IPS-15b (cell line): ENCODE measurements at regions not wholly inside any gene's neighbourhood (a gene's known extent, or its start where the extent isn't known, plus 50 kb on each side); places are given as distances from the start of the nearest gene placed in this dataset.
"Not testable (repeated sequence)": the region's sequence is repeated elsewhere in the genome, so short reads cannot be mapped to it uniquely, and the experiment has no call there.

ENCODE experiments used
- H3K27me3 ChIP-seq: one replicate; pipeline ENCODE4 v1.6.1; 2013; ENCODE audit warnings: low read length; ENCODE audit not compliant: control insufficient read depth, insufficient read depth
- H3K36me3 ChIP-seq: one replicate; pipeline ENCODE4 v1.6.1; 2013; ENCODE audit warnings: low read length; ENCODE audit not compliant: control insufficient read depth, insufficient read depth
- H3K4me1 ChIP-seq: one replicate; pipeline ENCODE4 v1.6.1; 2013; ENCODE audit warnings: mild to moderate bottlenecking, low read length; ENCODE audit not compliant: control insufficient read depth, insufficient read depth
- H3K4me3 ChIP-seq: one replicate; pipeline ENCODE4 v1.5.1; 2013; ENCODE audit warnings: low read depth, low read length
- H3K9ac ChIP-seq: one replicate; pipeline ENCODE4 v1.6.1; 2013; ENCODE audit warnings: low read depth, mild to moderate bottlenecking, low read length
- H3K9me3 ChIP-seq: one replicate; pipeline ENCODE4 v1.6.1; 2013; ENCODE audit warnings: mild to moderate bottlenecking, low read length; ENCODE audit not compliant: control insufficient read depth, insufficient read depth

DNA sequence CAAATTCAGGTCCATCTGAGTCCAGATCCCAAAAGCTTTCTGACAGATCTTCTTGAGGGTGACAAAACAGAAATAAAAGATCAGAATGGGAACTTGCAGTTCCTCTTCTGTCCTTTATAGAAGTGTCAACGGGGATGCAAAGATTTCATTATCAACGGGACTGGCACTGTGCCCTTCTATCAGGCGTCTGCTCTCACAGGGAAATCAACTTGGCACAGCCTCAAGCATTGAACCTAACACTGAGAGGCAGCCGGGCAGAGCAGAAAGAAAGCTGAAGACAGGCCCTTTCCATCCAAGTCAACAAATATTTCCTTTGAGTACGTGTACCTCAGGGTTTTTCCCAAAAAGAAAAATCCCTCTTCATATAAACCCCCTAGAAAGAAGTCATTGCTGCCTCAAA lies 194.5 kb downstream of the NPIPA8 start:
- not testable (repeated sequence) for H3K27me3 ChIP-seq, H3K9me3 ChIP-seq, H3K4me3 ChIP-seq, H3K4me1 ChIP-seq, H3K36me3 ChIP-seq, H3K9ac ChIP-seq

DNA sequence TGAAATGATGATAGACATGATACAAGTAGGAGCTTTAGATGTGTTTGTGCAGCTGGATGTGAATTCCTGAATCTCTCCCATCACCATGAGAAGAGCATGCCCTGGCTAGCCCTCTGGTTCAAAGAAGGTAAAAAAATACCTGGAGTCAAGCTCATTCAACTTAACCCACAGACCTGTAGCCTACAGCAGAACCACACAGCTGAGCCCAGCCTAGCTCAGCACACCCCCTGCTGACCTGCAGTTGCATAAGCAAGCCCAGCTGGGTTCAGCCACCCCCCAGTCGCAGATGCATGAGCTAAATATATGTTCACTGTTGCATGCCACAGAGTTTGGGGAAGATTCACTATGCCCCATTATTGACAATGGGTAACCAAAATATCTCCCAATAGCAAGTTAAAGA lies 200.2 kb downstream of the NPIPA8 start:
- not testable (repeated sequence) for H3K4me3 ChIP-seq, H3K27me3 ChIP-seq, H3K36me3 ChIP-seq, H3K9ac ChIP-seq, H3K4me1 ChIP-seq, H3K9me3 ChIP-seq

GRCh38 chr16:18135024-18135423 lies 201.5 kb downstream of the NPIPA8 start:
- H3K9me3 ChIP-seq, H3K4me1 ChIP-seq, H3K27me3 ChIP-seq, H3K36me3 ChIP-seq, H3K9ac ChIP-seq, H3K4me3 ChIP-seq: not testable (repeated sequence)

- not testable (repeated sequence) for H3K4me1 ChIP-seq, H3K27me3 ChIP-seq, H3K9me3 ChIP-seq, H3K4me3 ChIP-seq, H3K9ac ChIP-seq, H3K36me3 ChIP-seq
These were observed 204.9 kb downstream of the NPIPA8 start for GRCh38 chr16:18131587-18131986.

DNA sequence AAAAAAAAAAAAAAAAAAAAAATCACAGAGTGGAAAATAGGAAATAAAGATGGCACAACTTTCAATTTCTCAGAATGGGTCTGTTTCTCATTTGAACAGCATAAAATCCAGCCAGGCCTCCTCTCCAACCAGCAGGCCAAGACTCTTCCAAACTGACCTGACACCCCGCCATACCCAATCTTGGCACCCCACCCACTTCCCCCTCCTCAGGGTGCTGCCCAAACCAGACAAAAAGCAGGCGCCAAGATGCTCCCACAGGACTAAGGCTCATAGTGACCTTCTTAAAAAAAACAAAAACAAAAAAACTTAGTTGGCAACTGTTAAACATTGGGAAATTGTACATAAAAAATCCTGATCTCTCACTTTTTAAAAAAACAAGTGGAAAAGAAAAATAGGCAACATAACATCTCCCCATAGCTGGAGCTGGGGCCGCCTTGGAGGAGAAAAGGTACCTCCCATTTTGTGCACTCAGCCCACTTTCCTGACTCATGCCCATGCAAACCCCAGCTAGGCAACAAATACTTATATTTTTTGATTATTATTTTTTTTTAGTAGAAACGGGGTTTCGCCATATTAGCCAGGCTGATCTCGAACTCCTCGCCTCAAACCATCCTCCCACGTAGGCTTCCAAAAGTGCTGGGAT lies 205.9 kb downstream of the NPIPA8 start:
- H3K9me3 ChIP-seq, H3K9ac ChIP-seq, H3K4me1 ChIP-seq, H3K36me3 ChIP-seq, H3K27me3 ChIP-seq, H3K4me3 ChIP-seq: not testable (repeated sequence)

DNA sequence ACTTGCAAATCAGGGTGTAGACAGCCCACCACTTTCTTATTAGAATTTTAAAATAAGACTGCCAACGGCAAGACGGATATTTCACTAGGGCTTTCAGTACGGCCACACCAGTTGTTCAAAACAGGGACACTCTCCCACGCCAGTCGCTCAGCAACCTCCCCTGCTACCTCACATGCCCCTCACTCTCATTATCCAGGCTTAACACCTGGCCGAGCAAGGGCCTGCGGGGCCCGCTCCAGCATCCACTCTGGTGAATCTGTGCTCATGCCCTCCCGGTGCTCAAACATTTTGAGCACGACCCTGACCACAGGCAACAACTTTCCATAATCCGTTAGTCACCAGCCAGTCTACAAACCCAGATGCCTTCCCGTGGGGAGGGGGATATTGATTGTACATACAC lies 209.5 kb downstream of the NPIPA8 start:
- not testable (repeated sequence) for H3K4me1 ChIP-seq, H3K36me3 ChIP-seq

DNA sequence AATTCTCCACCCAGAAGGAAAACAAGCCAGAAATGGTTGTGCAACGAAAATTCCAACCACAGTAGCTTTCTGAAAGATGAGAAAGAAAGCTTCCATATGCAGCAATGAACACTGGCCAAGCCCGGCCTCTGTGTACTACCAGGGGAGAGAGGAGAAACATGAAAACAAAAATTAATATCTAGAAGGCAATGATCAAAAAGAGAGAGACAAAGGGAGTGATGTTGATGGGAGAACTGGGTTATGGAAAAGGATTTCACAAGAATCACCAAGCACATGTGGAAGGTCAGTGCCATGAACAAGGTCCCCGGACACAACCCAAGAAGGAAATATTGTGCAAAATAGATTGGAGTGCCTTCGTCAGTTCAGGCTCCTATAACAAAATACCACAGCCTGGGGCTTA lies 217.4 kb downstream of the NPIPA8 start:
- H3K9ac ChIP-seq, H3K27me3 ChIP-seq, H3K4me1 ChIP-seq, H3K36me3 ChIP-seq, H3K9me3 ChIP-seq, H3K4me3 ChIP-seq: not testable (repeated sequence)

More for the DNA sequence above, 209.5 kb downstream of the NPIPA8 start:
- H3K9me3 ChIP-seq, H3K27me3 ChIP-seq, H3K4me3 ChIP-seq, H3K9ac ChIP-seq: not testable (repeated sequence)

- not testable (repeated sequence) for H3K4me1 ChIP-seq, H3K9ac ChIP-seq, H3K36me3 ChIP-seq, H3K4me3 ChIP-seq, H3K27me3 ChIP-seq, H3K9me3 ChIP-seq
These were observed 217.9 kb downstream of the NPIPA8 start for GRCh38 chr16:18118684-18119083.

GRCh38 chr16:18118071-18118470 lies 218.5 kb downstream of the NPIPA8 start:
- not testable (repeated sequence) for H3K4me1 ChIP-seq, H3K4me3 ChIP-seq, H3K9me3 ChIP-seq, H3K9ac ChIP-seq, H3K36me3 ChIP-seq, H3K27me3 ChIP-seq

GRCh38 chr16:18104412-18104811 lies 232.1 kb downstream of the NPIPA8 start:
- not testable (repeated sequence) for H3K4me3 ChIP-seq, H3K36me3 ChIP-seq, H3K9me3 ChIP-seq, H3K27me3 ChIP-seq, H3K9ac ChIP-seq, H3K4me1 ChIP-seq

GRCh38 chr16:18101077-18101476 lies 235.5 kb downstream of the NPIPA8 start:
- H3K9ac ChIP-seq, H3K9me3 ChIP-seq, H3K36me3 ChIP-seq, H3K4me1 ChIP-seq, H3K27me3 ChIP-seq, H3K4me3 ChIP-seq: not testable (repeated sequence)

DNA sequence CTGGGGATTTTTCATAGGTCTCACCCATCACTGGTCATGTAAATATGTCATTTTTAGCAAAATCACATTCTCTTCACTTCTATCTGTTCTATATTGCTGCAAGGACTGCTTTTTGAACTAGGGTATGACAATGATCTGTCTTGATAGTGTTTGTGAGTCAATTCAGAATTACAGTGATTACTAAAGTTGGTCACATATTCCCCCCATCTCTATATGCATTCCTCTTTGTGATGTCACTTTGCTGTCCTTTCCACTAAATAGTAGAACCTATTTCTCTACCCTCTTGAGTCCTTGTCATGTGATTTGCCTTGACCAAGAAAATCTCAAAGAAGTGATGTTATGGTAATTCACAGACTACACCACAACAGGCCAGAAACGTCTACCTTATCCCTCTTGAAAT lies 243.9 kb downstream of the NPIPA8 start:
- H3K36me3 ChIP-seq, H3K9me3 ChIP-seq, H3K4me3 ChIP-seq, H3K4me1 ChIP-seq, H3K9ac ChIP-seq, H3K27me3 ChIP-seq: not testable (repeated sequence)
